ENCODE measurements at regions not wholly inside any gene's neighbourhood (a gene's known extent, or its start where the extent isn't known, plus 50 kb on each side); places are given as distances from the start of the nearest gene placed in this dataset.

- Histone ChIP-seq H3K36me3 (no peaks in the 10 kb centered on the region), H3K4me3 (ENCODE audit: low read depth, low read length) (no peak overlapping the region), H3K9me3 (ENCODE audit: severe bottlenecking) (no peaks in the 10 kb centered on the region), H3K27me3 (ENCODE audit: insufficient read depth, low read depth, severe bottlenecking) (no peaks in the 10 kb centered on the region), H3K27ac (no peak overlapping the region)
- TF ChIP-seq CTCF (IDR thresholded peaks at IDR 0.05; ENCODE audit: low read depth, low read length) = no peak
- DNase-seq = no peak
Observed at GRCh38 chr2:146873646-146874259, 971.1 kb upstream of the ACVR2A start.

GRCh38 chr2:146873056-146873455, 971.8 kb upstream of the ACVR2A start:
- Histone ChIP-seq H3K4me3 (ENCODE audit: low read depth, low read length) (no peak overlapping the region), H3K27ac (no peak overlapping the region), H3K27me3 (ENCODE audit: insufficient read depth, low read depth, severe bottlenecking) (no peaks in the 10 kb centered on the region), H3K36me3 (no peaks in the 10 kb centered on the region), H3K9me3 (ENCODE audit: severe bottlenecking) (no peaks in the 10 kb centered on the region)
- DNase-seq = no peak
- TF ChIP-seq CTCF (IDR thresholded peaks at IDR 0.05; ENCODE audit: low read depth, low read length) = no peak

- Histone ChIP-seq H3K27me3 (ENCODE audit: insufficient read depth, low read depth, severe bottlenecking) (no peaks in the 10 kb centered on the region), H3K36me3 (no peaks in the 10 kb centered on the region), H3K9me3 (ENCODE audit: severe bottlenecking) (no peaks in the 10 kb centered on the region), H3K4me3 (ENCODE audit: low read depth, low read length) (no peak overlapping the region), H3K27ac (no peak overlapping the region)
- TF ChIP-seq CTCF (IDR thresholded peaks at IDR 0.05; ENCODE audit: low read depth, low read length) = no peak
- no peak for DNase-seq
Observed at GRCh38 chr2:146870691-146871090, 974.1 kb upstream of the ACVR2A start.

- H3K27me3 ChIP-seq (ENCODE audit: insufficient read depth, low read depth, severe bottlenecking) = no peaks in the 10 kb centered on the region
- no peaks in the 10 kb centered on the region for H3K36me3 ChIP-seq
- no peak overlapping the region for H3K27ac ChIP-seq
- H3K4me3 ChIP-seq (ENCODE audit: low read depth, low read length) = no peak overlapping the region
- H3K9me3 ChIP-seq (ENCODE audit: severe bottlenecking) = no peaks in the 10 kb centered on the region
- no peak for DNase-seq
- no peak for TF ChIP-seq CTCF (IDR thresholded peaks at IDR 0.05; ENCODE audit: low read depth, low read length)
Observed at GRCh38 chr2:146869328-146869727, 975.5 kb upstream of the ACVR2A start.

GRCh38 chr2:146868051-146868450, 976.8 kb upstream of the ACVR2A start:
- H3K9me3 ChIP-seq (ENCODE audit: severe bottlenecking) = peaks cover 4% of the 10 kb centered on the region
- H3K4me3 ChIP-seq (ENCODE audit: low read depth, low read length) = no peak overlapping the region
- TF ChIP-seq CTCF (IDR thresholded peaks at IDR 0.05; ENCODE audit: low read depth, low read length) = no peak
- DNase-seq = no peak
- H3K27me3 ChIP-seq (ENCODE audit: insufficient read depth, low read depth, severe bottlenecking) = no peaks in the 10 kb centered on the region
- no peaks in the 10 kb centered on the region for H3K36me3 ChIP-seq
- no peak overlapping the region for H3K27ac ChIP-seq

DNA sequence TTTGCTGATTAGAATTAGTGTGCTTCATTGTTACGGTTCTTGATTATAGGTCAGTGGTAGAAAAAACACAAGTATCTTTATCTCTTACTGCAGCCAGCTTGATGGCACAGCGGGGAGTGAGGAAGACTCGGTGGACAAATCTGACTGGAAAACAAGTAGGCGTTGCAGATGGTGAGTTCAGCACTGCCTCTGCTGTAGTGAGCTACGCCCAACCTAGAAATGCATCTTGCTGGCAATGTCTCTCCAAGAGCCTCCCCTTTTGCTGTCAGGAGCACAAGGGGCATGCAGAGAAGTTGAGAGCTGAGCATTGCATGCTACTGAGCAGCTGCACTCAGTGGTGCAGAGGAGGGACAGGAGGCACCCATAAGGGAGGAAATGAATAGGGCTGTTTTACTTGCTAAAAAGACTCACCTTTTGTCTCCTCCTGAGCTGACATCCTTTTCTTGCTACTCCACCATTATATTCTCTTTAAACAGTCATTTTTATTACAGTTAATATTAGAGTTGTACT, 977.3 kb upstream of the ACVR2A start:
- TF ChIP-seq CTCF (IDR thresholded peaks at IDR 0.05; ENCODE audit: low read depth, low read length) = no peak
- no peak for DNase-seq
- H3K9me3 ChIP-seq (ENCODE audit: severe bottlenecking) = peaks cover 4% of the 10 kb centered on the region
- no peaks in the 10 kb centered on the region for H3K27me3 ChIP-seq (ENCODE audit: insufficient read depth, low read depth, severe bottlenecking)
- no peak overlapping the region for H3K27ac ChIP-seq
- no peak overlapping the region for H3K4me3 ChIP-seq (ENCODE audit: low read depth, low read length)
- H3K36me3 ChIP-seq = no peaks in the 10 kb centered on the region

All from WERI-Rb-1 (cell line).